ENCODE measurements at regions not wholly inside any gene's neighbourhood (a gene's known extent, or its start where the extent isn't known, plus 50 kb on each side); places are given as distances from the start of the nearest gene placed in this dataset.
"Not testable (repeated sequence)": the region's sequence is repeated elsewhere in the genome, so short reads cannot be mapped to it uniquely, and the experiment has no call there.

GRCh38 chr20:30556797-30557196 lies 700.7 kb upstream of the DEFB115 start:
- TF ChIP-seq CTCF (conservative IDR thresholded peaks at IDR 0.05); EZH2 (IDR thresholded peaks at IDR 0.05; ENCODE audit: low read depth): not testable (repeated sequence)
